ENCODE measurements at regions not wholly inside any gene's neighbourhood (a gene's known extent, or its start where the extent isn't known, plus 50 kb on each side); places are given as distances from the start of the nearest gene placed in this dataset.

DNA sequence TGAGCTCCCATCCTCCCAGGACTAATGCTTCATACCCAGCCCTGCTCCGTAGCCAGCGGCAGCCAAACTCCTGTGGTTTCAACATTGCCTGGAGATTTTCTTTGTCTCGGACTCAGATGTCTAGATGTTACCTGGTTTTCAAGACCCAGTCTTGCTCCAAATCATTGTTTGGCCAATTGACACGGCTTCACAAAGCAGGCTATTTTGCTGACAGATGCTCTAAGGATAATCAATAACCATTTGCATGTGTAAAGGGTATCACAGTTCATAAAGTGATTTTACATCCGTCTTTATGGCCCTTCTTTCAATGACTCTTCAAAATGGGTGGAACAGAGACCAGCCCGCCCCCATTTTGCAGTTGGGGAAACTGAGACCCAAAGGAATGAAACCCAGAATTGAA, 153.4 kb downstream of the SALL1 start:
- TF ChIP-seq, protein P1, sequence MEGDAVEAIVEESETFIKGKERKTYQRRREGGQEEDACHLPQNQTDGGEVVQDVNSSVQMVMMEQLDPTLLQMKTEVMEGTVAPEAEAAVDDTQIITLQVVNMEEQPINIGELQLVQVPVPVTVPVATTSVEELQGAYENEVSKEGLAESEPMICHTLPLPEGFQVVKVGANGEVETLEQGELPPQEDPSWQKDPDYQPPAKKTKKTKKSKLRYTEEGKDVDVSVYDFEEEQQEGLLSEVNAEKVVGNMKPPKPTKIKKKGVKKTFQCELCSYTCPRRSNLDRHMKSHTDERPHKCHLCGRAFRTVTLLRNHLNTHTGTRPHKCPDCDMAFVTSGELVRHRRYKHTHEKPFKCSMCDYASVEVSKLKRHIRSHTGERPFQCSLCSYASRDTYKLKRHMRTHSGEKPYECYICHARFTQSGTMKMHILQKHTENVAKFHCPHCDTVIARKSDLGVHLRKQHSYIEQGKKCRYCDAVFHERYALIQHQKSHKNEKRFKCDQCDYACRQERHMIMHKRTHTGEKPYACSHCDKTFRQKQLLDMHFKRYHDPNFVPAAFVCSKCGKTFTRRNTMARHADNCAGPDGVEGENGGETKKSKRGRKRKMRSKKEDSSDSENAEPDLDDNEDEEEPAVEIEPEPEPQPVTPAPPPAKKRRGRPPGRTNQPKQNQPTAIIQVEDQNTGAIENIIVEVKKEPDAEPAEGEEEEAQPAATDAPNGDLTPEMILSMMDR (IDR thresholded peaks at IDR 0.05), result no peak
- no peak for TF ChIP-seq POLR2A (IDR thresholded peaks at IDR 0.05)

Data from adrenal gland (tissue), 5 donors.